ENCODE measurements at regions not wholly inside any gene's neighbourhood (a gene's known extent, or its start where the extent isn't known, plus 50 kb on each side); places are given as distances from the start of the nearest gene placed in this dataset.
"Not testable (repeated sequence)": the region's sequence is repeated elsewhere in the genome, so short reads cannot be mapped to it uniquely, and the experiment has no call there.

DNA sequence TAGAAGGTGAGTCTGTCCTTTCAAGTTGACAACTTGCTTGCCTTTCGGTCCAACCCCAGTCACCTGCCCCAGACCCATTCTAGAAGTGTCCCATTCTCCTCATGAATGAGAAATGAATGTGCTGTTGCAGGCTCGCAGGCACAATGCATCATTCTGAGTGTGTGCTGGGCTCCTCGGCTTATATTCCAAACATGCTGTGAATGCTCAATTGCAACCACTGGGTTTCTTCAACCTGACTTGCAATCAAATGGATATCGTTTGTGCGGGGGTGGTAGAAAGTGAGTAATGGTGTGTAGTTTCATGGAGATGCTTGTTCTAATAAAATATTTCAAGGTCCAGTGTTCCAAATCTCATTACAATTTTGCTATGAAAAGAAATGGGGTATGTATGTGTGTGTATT is 256.6 kb upstream of the IL12B start:
- DNase-seq (ENCODE audit: low read depth in 2 of 2): no peak

DNA sequence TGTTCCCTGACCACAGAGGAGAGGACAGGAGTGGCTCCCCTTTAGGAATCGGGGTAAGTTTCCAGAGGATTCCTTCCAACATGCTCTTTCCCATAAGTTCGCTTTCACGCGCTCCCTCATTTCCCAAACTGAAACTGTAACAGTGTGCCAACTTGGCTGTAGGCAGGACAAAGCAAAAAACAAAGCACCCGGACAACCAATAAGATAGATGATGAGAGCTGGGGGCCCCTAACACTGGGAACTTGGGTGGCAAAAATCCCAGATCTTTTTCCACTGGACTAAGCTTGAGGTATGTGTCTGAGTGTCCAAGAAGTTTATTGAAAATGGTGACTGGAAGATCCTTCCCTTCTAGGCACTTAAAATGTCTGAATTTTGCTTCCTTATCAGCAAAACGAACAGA is 258.7 kb upstream of the IL12B start:
- no peak for DNase-seq (ENCODE audit: low read depth in 2 of 2)

DNA sequence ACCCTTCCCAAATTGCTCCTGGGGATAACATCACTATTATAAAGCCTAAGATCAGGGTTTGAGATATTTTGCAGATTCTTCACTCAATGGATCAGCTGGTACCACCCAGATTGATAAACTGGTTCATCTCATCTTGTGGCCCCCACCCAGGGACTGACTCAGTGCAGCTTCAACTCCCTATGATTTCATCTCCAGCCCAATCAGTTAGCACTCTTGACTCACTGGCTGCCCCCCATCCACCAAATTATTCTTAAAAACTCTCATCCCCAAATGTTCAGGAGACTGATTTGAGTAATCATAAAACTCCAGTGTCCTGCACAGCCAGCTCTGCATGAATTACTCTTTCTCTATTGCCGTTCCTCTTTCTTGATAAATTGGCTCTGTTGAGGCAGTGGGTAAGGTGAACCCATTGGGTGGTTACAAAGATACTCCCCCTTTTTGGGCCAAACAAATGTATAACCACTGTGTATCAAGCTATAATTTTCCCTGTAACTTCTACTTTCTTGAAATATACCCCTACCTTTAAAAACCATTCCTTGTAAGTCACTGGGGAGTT is 263.3 kb upstream of the IL12B start:
- DNase-seq (ENCODE audit: low read depth in 2 of 2): no peak

DNA sequence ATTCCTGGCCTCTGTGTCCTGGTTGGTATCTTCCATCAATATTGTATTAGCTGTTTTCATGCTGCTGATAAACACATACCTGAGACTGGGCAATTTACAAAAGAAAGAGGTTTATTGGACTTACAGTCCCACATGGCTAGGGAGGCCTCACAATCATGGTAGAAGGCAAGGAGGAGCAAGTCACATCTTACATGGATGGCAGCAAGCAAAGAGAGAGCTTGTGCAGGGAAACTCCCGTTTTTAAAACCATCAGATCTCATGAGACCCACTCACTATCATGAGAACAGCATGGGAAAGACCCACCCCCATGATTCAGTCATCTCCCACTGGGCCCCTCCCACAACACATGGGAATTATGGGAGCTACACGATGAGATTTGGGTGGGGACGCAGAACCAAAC is 265.3 kb upstream of the IL12B start:
- not testable (repeated sequence) for DNase-seq (ENCODE audit: low read depth in 2 of 2)

DNA sequence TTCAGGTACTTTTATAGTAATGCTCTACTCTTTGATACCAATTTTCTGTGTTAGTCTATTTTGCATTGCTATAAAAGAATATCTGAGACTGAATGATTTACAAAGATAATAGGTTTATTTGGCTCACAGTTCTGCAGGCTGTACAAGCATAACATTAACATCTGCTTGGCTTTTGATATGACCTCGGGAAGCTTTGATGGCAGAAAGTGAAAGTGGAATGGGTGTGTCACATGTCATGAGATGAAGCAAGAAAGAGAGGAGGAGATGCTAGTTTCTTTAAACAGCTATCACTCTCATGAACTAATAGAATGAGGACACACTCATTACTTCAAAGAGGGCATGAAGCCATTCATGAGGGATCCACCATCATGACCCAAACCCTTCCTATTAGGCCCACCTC is 270.9 kb upstream of the IL12B start:
- no peak for DNase-seq (ENCODE audit: low read depth in 2 of 2)

DNA sequence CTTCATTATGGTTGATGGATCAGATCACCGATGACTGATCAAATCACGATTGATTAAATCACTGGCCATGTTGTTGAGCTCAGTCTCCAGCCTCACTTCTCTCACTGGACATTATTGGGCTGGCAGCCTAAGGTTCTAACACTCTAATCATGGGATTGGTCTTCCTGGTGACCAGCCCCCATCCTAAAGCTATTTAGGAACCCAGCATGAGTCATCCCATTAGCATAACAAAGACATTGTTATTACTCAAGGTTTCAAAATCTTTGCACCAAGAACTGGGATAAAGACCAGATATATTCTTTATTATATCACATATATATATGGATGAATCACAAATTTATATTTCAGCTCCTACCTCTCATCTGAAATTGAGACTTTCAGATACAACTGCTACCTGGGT is 272.1 kb upstream of the IL12B start:
- DNase-seq (ENCODE audit: low read depth in 2 of 2): no peak

DNA sequence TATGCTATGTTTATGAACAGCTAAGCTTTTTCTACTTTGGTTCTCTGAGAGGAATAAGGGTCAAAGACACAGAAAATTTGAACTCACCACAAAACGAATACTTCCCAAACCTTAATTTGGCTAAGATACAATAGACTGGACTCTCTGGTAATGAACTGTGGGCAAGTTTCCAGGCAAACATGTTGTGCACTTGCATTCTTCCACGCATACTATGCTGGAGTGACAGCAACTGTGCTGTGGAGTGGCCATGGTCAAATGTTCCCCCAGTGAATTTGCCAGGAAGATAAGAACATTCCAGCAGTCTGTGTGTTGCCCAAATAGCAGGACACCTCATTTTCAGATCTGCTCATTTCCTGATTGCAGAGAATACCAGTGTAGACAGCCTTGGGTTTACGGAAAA is 275.3 kb upstream of the IL12B start:
- DNase-seq (ENCODE audit: low read depth in 2 of 2): no peak

DNA sequence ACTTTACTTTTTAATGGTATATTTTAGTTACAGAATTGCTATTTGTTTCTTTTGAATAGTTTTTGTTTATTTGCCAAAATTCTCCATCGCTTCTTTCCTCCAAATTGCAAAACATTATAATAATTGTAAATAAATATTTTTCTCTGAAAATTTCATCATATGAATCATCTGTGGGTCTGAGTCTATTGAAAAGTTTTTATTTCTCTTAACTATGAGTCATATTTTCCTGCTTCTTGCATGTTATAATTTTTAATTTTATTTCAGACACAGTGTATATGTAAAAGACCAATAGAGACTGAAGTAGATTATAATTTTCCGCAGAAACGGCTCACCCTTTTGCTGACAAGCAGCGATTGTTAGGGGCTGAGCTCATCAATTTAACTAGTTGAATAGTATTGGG is 279.1 kb upstream of the IL12B start:
- no peak for DNase-seq (ENCODE audit: low read depth in 2 of 2)

DNA sequence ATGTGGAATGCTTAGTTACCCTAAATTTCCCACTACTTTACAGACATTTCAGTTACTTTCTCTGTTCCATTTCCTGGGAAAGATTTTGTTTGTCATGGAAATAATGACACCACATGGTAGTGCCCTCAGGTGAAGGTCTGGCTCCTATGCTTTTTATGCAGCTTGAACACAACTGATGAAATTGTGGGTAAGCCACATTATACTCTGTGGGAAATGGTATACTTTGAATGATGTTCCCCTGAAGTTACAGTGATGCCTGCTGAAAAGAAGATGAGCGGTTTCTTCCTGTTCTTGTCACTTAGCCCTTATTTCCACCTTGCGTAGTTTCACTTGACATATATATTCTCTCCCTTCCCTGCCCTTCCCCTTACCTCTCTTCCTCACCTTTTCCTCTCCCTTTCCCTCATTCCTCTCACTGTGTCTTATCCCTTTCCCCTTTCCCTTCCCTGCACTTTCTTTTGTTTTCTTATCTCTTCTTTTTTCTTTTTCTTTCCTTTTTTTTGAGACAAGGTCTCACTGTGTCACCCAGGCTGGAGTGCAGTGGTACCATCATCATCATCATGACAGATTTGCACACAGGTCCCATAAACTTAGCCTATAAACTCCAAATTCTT is 280.8 kb upstream of the IL12B start:
- no peak for DNase-seq (ENCODE audit: low read depth in 2 of 2)

DNA sequence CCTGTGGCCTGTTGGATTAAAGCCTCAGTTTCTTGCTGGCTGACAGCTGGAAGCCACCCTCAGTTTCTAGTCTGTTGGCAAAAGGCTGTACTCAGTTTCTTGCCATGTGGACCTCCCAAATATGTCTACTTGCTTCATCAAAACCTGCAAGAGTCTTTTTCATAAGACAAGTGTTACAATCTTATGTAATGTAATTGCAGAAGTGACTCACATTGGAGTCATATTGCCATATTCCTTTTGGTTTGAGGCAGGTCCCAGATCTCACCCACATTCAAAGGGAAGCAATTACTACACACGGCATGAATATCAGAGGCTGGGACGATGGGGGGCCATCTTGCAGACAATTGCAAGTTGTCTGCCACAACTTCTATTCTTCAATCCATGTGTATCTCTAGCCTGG is 286.7 kb upstream of the IL12B start:
- DNase-seq (ENCODE audit: low read depth in 2 of 2): no peak

DNA sequence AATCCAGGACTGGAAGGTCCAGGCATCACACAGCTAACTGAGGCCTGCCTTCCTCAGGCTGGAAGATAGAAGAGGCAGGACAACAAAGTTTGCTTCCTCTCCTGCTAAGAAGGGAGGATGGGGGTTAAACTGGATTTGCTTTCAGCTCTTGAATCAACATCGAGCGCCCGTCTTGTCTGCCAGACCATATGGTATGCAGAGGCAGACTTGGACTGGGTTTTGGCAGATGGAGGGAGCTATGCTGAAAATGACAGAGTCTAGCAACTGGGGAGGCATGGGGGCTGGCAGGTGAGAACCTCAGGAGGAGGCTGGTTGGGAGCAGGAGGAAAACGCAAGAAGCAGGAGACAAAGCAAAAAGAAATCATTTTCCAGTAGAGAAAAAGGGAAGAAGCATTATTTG is 289.5 kb upstream of the IL12B start:
- DNase-seq (ENCODE audit: low read depth in 2 of 2): no peak

DNA sequence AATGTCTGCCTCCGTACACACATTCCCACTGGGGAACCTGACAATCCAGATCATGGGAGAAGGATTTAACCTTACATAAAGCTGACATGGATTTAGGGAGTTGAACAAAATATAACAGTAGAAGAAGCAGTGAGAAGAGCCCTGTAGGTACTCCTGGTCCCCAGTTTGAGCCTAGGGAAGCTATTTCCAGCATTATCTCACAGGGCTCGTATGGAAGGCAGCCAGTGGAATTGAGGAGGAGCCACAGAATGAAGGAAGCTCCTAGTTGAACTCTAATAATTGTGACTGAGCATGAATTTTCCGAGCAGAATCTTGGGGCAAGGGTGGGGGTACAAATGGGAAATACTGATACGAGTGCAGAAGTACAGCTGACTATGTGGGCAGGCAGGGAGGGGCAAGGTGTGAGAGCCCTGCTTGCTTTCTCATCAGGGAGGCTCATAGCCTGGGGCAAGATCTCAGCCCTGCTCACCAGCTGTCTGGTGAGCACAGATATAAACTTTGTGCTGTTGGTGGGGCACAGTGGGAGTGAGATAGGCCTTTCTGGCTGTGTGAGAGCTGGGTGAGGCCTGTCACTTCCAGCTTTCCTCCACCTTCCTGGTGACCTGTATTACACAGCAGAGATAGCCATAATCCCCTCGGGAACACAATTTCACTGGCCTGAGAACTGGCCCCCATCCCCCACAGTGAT is 290.7 kb upstream of the IL12B start:
- no peak for DNase-seq (ENCODE audit: low read depth in 2 of 2)

DNA sequence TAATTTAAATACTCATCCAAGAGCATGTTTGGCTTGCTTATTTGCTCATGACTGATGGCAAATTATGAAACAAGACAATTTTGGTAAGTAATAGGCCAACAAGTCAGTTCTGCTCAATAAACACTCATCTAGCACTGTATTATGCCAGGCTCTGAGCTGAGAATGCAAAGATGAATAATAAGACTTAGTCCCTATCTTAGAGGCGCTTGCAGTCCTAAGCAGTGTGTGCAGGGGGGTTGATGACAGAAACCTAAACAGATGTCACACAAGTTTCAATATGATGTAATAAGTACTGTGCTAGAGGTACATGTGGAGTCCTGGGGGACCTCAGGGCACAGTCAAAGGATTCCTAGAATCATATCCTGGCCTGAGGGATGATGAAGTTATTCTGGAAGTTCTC is 287.6 kb upstream of the ADRA1B start:
- DNase-seq (ENCODE audit: low read depth in 2 of 2): no peak

DNA sequence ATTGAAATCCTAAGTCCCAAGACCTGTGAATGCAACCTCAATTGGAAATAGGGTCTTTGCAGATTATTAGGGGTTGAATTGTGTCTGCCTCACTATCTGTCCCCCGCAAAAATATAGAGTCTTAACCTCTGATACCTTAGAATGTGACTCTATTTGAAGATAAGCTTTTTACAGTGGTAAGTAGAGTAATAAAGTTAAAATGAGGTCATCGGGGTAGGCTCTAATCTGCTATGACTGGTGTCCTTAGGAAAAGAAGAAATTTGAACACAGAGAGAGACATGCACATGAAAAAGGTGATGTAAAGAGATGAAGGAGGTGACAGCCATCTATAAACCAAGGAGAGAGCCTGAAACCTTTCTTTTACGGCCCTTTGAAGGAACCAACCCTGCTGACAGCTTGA is 287.1 kb upstream of the ADRA1B start:
- no peak for DNase-seq (ENCODE audit: low read depth in 2 of 2)

DNA sequence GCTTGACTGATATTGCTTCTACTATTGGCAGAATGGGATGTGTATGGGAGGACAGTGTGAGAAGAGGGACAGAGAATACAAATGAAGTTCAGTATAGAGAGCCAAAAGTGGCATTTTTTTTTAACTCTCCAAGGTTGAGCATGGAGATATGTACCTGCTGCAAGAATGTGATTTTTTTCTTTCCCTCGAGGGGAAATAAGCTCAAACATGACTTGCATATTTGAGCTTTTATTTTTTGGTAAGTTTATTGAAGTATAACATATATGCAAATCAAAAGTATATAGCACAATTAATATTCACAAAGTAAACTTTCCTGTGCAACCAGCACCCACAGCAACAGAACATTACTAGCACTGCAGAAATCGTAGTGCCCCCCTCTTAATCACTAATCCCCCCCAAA is 285.7 kb upstream of the ADRA1B start:
- DNase-seq (ENCODE audit: low read depth in 2 of 2): no peak

DNA sequence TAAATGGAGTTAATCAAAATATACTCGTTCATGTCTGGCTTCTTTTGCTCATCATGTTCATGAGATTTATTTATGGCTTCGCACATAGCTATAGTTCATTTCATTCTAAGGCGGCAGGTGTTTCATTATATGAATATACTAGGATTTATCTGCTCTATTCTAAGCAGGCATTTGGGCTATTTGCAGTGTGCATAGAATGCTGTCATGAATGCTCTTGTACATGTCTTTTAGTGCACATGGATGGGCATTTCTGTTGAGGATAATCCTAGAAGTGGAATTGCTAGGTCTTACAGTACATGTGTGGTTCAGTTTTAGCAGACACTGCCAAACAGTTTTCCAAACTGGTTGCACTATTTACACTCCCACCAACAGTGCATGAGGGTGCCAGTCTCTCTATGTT is 285.3 kb upstream of the ADRA1B start:
- no peak for DNase-seq (ENCODE audit: low read depth in 2 of 2)

DNA sequence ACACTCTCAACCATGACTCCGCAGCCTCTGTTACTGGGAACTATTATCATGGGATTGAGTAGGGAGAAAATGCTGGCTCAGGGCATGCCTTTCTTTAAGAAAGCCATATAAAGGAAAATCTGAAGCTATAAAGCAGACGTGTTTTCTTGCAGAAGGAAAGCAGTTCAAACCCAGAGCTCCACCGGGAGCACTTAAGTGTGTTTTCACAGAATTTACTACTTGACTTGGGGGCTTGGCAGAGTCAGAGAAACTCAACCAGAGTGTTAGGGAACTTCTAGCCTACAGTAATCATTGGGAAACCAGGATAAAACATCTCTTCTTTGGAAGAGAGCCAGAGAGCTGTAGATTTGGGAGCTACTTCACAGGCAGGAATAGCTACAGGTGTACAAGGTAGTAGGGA is 283.4 kb upstream of the ADRA1B start:
- DNase-seq (ENCODE audit: low read depth in 2 of 2): no peak

DNA sequence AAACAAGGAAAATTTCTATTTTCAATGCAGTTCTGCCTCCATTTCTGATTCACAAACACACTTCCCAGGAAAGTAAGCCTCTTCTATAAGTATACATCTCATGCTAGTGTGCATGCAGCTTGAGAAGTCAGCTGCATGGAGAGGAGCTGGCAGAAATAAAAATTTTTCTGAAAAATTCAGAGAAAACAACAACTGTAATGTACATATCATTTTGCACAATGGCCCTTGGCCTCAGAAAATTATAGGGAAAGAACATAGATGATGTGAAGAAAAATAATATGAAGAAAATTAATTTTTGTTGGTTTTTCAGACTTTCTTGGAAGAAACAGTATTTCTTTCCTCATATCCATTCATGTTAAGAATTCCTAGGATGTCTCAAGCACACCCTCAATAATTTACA is 277.8 kb upstream of the ADRA1B start:
- no peak for DNase-seq (ENCODE audit: low read depth in 2 of 2)

DNA sequence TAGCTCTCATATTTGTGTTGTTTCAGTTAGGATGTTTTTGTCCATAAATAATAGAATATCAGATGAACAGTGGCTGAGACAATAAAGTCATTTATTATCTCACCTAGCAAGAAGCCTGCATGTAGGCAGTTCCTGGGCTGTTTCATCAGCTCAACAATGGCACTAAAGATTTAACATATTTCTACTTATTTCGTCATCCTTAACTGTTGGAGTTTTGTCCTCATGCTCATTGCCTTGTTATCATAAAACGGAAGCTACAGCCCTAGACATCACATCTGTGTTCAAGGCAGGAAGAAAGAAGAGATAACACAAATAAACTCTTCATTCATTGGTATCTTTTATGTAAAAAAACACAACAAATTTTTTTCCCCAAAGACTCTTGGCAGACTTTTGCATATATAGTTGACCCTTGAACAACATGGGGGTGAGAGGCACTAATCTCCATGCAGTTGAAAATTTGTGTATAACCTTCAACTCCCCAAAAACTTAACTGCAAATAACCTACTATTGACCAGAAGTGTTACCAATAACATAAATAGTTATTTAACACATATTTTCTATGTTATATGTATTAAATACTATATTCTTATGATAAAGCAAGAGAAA is 277.2 kb upstream of the ADRA1B start:
- DNase-seq (ENCODE audit: low read depth in 2 of 2): no peak

DNA sequence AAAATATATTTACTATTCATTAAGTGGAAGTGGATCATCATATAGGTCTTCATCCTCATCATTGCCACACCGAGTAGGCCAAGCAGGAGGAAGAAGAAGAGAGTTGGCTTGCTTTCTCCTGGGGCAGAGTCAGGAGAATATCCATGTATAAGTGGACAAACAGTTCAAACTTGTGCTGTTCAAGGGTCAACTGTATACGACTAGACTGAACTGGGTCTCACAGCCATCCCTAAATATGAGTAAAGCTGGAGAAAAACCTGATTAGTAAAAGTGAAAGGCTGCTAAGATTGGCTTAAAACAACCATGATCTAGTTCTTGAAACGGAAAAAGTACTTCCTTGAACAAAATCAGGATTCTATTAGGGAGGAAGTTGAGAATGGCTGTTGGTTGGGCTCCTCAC is 276.7 kb upstream of the ADRA1B start:
- DNase-seq (ENCODE audit: low read depth in 2 of 2): no peak

DNA sequence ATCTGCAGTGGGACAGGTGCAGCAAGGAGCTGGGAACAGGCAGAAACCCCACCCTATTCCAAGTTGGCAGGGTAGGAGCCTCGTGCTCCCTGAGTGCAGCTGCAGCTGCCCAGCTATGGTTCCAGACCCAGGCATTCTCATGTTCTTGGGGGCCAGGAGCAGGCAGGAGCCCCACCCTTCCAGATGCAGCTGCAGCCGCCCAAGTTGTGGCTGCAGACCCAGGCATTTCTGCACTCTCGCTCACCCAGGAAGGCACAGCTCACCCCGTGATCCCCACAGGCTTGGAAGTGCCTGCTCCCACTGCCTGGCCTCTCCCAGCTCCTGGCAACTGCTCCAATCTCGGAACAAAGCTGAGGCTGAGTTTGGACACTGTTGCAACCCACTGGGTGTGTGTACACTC is 275.8 kb upstream of the ADRA1B start:
- no peak for DNase-seq (ENCODE audit: low read depth in 2 of 2)

DNA sequence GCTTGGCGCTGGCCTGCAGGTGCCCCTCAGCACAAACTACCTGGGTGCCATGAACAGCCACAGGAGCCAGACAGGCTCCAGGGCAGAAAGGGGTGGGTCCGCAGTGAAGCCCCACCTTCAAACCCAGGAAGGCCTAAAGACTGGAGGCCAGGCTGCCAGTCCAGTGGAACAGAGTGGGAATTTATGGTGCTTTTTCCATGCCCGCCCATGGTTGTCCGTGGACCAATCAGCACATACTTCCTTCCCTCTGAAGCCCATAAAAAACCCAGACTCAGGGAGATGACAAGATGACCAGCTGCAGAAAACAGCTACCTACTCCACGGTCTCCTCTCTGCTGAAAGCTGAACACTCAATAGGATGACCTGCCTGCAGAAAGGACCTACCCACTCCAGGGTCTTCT is 275.4 kb upstream of the ADRA1B start:
- no peak for DNase-seq (ENCODE audit: low read depth in 2 of 2)

DNA sequence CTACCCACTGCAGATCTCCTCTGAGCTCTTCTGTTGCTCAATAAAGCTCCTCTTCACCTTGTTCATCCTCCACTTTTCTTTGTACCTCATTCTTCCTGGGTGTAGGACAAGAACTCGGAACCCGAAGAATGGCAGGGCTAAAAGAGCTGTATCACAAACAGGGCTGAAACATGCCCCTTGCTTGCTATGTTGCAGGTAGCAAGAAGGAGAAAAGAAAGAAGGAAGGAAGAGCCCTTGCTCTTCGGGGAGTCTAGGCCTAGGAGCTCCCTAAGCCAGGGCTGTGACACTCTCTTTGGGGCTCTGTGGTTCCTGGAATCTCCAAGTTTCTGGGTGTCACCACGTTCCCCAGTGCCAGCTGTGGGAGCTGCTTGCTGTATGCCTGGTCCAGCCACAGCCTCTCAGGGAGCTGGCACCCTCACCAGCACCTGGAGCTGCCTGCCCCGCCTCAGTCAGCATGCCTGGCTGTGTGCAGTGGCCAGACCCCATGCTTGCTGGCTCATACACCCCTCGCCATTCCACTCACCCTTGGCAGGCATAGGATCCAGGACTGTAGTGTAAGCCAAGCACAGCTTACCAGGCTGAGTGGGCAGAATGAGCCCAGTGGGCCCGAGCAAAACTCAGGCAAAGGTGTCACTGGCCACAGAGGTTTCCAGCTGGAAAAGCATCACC is 274.8 kb upstream of the ADRA1B start:
- no peak for DNase-seq (ENCODE audit: low read depth in 2 of 2)

Measured in activated CD8-positive, alpha-beta memory T cell treated with anti-CD3 and anti-CD28 coated beads for 4 hours (primary cell).